ENCODE measurements at regions not wholly inside any gene's neighbourhood (a gene's known extent, or its start where the extent isn't known, plus 50 kb on each side); places are given as distances from the start of the nearest gene placed in this dataset.
"Not testable (repeated sequence)": the region's sequence is repeated elsewhere in the genome, so short reads cannot be mapped to it uniquely, and the experiment has no call there.

DNA sequence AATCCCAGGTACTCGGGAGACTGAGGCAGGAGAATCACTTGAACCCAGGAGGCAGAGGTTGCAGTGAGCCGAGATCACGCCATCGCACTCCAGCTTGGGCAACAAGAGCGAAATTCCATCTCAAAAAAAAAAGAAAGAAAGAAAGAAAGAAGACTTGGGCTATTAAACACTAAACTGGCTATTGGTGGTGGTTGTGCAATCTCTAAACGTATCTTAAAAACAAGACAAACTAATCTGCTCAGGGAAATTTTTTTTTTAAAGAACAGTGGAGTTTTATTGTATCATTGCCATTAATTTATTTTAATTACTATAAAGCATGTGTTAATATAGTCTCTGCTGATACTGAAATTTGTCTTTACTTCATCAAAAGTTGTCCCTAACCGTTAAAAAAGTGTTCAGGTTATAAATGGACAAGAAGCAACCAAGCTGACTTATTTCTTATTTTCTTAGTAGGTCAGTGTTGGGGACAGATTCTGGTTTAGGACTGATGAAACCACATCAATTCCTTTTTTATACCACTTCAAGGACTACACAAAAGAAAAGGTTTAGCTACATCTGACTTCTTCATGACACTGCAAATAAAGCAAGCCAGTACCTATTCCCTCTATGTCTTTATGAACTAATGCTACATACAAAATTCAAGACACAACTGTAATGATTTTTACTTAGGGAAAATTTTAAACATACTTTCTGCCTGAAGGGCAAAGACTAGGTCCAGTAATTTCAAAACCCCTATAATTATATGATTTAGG, 68.7 kb upstream of the KRAS start:
- Histone ChIP-seq H3K4me3 (no peak overlapping the region), H3K4me1 (ENCODE audit: insufficient read depth) (no peaks in the 10 kb centered on the region), H3K36me3 (no peaks in the 10 kb centered on the region), H3K9me3 (no peaks in the 10 kb centered on the region), H3K27ac (no peak overlapping the region), H3K27me3 (no peaks in the 10 kb centered on the region)
- TF ChIP-seq, protein P1, sequence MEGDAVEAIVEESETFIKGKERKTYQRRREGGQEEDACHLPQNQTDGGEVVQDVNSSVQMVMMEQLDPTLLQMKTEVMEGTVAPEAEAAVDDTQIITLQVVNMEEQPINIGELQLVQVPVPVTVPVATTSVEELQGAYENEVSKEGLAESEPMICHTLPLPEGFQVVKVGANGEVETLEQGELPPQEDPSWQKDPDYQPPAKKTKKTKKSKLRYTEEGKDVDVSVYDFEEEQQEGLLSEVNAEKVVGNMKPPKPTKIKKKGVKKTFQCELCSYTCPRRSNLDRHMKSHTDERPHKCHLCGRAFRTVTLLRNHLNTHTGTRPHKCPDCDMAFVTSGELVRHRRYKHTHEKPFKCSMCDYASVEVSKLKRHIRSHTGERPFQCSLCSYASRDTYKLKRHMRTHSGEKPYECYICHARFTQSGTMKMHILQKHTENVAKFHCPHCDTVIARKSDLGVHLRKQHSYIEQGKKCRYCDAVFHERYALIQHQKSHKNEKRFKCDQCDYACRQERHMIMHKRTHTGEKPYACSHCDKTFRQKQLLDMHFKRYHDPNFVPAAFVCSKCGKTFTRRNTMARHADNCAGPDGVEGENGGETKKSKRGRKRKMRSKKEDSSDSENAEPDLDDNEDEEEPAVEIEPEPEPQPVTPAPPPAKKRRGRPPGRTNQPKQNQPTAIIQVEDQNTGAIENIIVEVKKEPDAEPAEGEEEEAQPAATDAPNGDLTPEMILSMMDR (IDR thresholded peaks at IDR 0.05): no peak
- TF ChIP-seq POLR2A (IDR thresholded peaks at IDR 0.05) (no peak), EP300 (IDR thresholded peaks at IDR 0.05) (no peak)
- intact Hi-C loops (cut with DNase I): no loop called here
- WGBS, 3 donors: 92 to 96% (median 92%) methylated on average over 7 of the region's 7 CpGs
- DNase-seq: no peak

DNA sequence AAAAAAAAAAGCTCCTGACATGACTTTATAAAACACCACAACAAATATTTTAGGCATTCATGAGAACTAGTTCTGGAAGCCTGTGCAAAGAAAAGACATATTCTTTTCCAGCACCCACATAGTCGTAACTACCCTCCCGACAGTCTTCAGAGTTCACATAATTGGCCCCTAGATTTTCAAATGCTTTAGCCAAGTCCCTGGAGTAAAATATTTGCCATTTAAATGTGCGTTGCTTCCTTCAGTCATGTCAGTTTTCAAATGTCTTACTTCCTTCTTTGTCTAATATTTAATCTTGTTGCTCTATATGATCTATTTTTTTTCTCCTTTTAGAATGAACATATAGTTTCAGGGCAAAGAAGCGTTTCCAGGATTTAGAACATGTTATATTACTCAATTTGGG, 66.8 kb upstream of the KRAS start:
- H3K9me3 ChIP-seq: no peaks in the 10 kb centered on the region
- WGBS, 3 donors: 52 to 56% (median 56%) methylated on average over 4 of the region's 4 CpGs
- no peaks in the 10 kb centered on the region for H3K27me3 ChIP-seq
- no peaks in the 10 kb centered on the region for H3K36me3 ChIP-seq
- DNase-seq: no peak
- no peak for TF ChIP-seq EP300 (IDR thresholded peaks at IDR 0.05)
- TF ChIP-seq POLR2A (IDR thresholded peaks at IDR 0.05): no peak
- TF ChIP-seq, protein P1 (IDR thresholded peaks at IDR 0.05): no peak
- no peak overlapping the region for H3K4me3 ChIP-seq
- H3K4me1 ChIP-seq (ENCODE audit: insufficient read depth): no peaks in the 10 kb centered on the region
- H3K27ac ChIP-seq: no peak overlapping the region
- intact Hi-C loops (cut with DNase I): no loop called here

- DNase-seq: no peak
- no peak overlapping the region for H3K4me3 ChIP-seq
- intact Hi-C loops (cut with DNase I): no loop called here
- TF ChIP-seq, protein P1 (IDR thresholded peaks at IDR 0.05): no peak
- TF ChIP-seq POLR2A (IDR thresholded peaks at IDR 0.05) (no peak), EP300 (IDR thresholded peaks at IDR 0.05) (no peak)
- no peaks in the 10 kb centered on the region for H3K27me3 ChIP-seq
- no peaks in the 10 kb centered on the region for H3K36me3 ChIP-seq
- H3K4me1 ChIP-seq (ENCODE audit: insufficient read depth): no peaks in the 10 kb centered on the region
- H3K27ac ChIP-seq: no peak overlapping the region
- H3K9me3 ChIP-seq: no peaks in the 10 kb centered on the region
Measured at GRCh38 chr12:25315388-25315787, 64.7 kb upstream of the KRAS start.

GRCh38 chr12:25313266-25313990, 62.7 kb upstream of the KRAS start:
- intact Hi-C loops (cut with DNase I); H3K27me3 ChIP-seq: not testable (repeated sequence)

GRCh38 chr12:25311506-25311905, 60.8 kb upstream of the KRAS start:
- Histone ChIP-seq H3K27ac (no peak overlapping the region), H3K36me3 (no peaks in the 10 kb centered on the region), H3K4me3 (no peak overlapping the region), H3K4me1 (ENCODE audit: insufficient read depth) (no peaks in the 10 kb centered on the region), H3K9me3 (no peaks in the 10 kb centered on the region), H3K27me3 (no peaks in the 10 kb centered on the region)
- no peak for TF ChIP-seq POLR2A (IDR thresholded peaks at IDR 0.05)
- no peak for TF ChIP-seq EP300 (IDR thresholded peaks at IDR 0.05)
- TF ChIP-seq, protein P1 (IDR thresholded peaks at IDR 0.05): no peak
- intact Hi-C loops (cut with DNase I): no loop called here
- 65 to 94% (median 83%) methylated on average over 3 of the region's 3 CpGs for WGBS, 3 donors
- DNase-seq: no peak

More at GRCh38 chr12:25313266-25313990, 62.7 kb upstream of the KRAS start:
- DNase-seq; H3K27ac ChIP-seq; H3K36me3 ChIP-seq; H3K9me3 ChIP-seq; H3K4me3 ChIP-seq; H3K4me1 ChIP-seq (ENCODE audit: insufficient read depth): not testable (repeated sequence)
- WGBS, 3 donors: 70 to 92% (median 78%) methylated on average over 4 of the region's 4 CpGs

- H3K36me3 ChIP-seq; H3K27me3 ChIP-seq; H3K9me3 ChIP-seq; H3K4me3 ChIP-seq; intact Hi-C loops (cut with DNase I); H3K27ac ChIP-seq; H3K4me1 ChIP-seq (ENCODE audit: insufficient read depth); DNase-seq: not testable (repeated sequence)
- 95 to 100% (median 98%) methylated on average over 2 of the region's 2 CpGs for WGBS, 3 donors
Measured at GRCh38 chr12:25310071-25310470, 59.3 kb upstream of the KRAS start.

Data from ovary (tissue), 7 donors.